A673 (cell line): ENCODE measurements at regions not wholly inside any gene's neighbourhood (a gene's known extent, or its start where the extent isn't known, plus 50 kb on each side); places are given as distances from the start of the nearest gene placed in this dataset.

ENCODE experiments used
- BruUV-seq: library from RNA; stranded (reverse); fragments of 400-500 nt; replicated peaks from 2 replicates; lab custom pipeline; 2021; lab: Mats Ljungman, UMichigan
- CTCF ChIA-PET: fragments of 300-600 bp; sonication (Branson Sonifier 250); formaldehyde crosslinking; loops from one replicate; lab custom pipeline; 2022; ENCODE audit warnings: antibody characterized with exemption; lab: Charles Lee
- POLR2A ChIA-PET: fragments of 300-600 bp; sonication (Branson Sonifier 250); formaldehyde crosslinking; loops from one replicate; lab custom pipeline; 2022; ENCODE audit warnings: antibody characterized with exemption; ENCODE audit not compliant: low non-redundant PET; lab: Charles Lee
- DNase-seq: peaks from one replicate; pipeline ENCODE4 v3.0.0-alpha.2; 2015; ENCODE audit warnings: low spot score
- H3K27ac ChIP-seq: fragments of 200-600 bp; sonication (generic); 2 replicates; pipeline ENCODE4 v1.5.1; 2016; ENCODE audit warnings: mixed run types, low read depth, mild to moderate bottlenecking, mixed read lengths, antibody characterized with exemption, low read length; ENCODE audit not compliant: poor library complexity, severe bottlenecking
- H3K27me3 ChIP-seq: fragments of 200-600 bp; sonication (generic); replicated peaks from 2 replicates; pipeline ENCODE4 v1.6.1; 2017; ENCODE audit warnings: mixed run types, low read depth, mild to moderate bottlenecking, mixed read lengths, antibody characterized with exemption, low read length; ENCODE audit not compliant: insufficient read depth, poor library complexity
- H3K36me3 ChIP-seq: fragments of 200-600 bp; sonication (generic); 2 replicates; pipeline ENCODE4 v1.6.1; 2016; ENCODE audit warnings: mixed run types, mild to moderate bottlenecking, mixed read lengths, antibody characterized with exemption, low read length; ENCODE audit not compliant: insufficient read depth, poor library complexity, severe bottlenecking
- H3K4me1 ChIP-seq: fragments of 200-600 bp; sonication (generic); 2 replicates; pipeline ENCODE4 v1.6.1; 2017; ENCODE audit warnings: mixed run types, mild to moderate bottlenecking, mixed read lengths, antibody characterized with exemption, low read length; ENCODE audit not compliant: insufficient read depth, poor library complexity, severe bottlenecking
- H3K4me3 ChIP-seq: fragments of 200-600 bp; sonication (generic); 2 replicates; pipeline ENCODE4 v1.5.1; 2016; ENCODE audit warnings: low read depth, mixed run types, mild to moderate bottlenecking, mixed read lengths, low read length; ENCODE audit not compliant: poor library complexity, severe bottlenecking
- H3K9me3 ChIP-seq: fragments of 200-600 bp; sonication (generic); 2 replicates; pipeline ENCODE4 v1.6.1; 2016; ENCODE audit warnings: mixed run types, low read depth, mild to moderate bottlenecking, mixed read lengths, antibody characterized with exemption, low read length; ENCODE audit not compliant: poor library complexity, severe bottlenecking
- EZH2 ChIP-seq: fragments of 200-600 bp; sonication (generic); IDR thresholded peaks from 2 replicates; pipeline ENCODE4 v1.6.1; 2017; ENCODE audit warnings: borderline replicate concordance, low read depth, mild to moderate bottlenecking, mixed read lengths, antibody characterized with exemption, low read length; ENCODE audit not compliant: poor library complexity, severe bottlenecking
- intact Hi-C: fragments of 100-400 bp; cut with micrococcal nuclease; formaldehyde crosslinking; loops from one replicate; pipeline ENCODE4 v1.10.0; 2022; ENCODE audit not compliant: unreplicated experiment
- TF ChIP-seq, protein P1 (sequence below): fragments of 300-800, 200-600 bp; sonication (generic); conservative IDR thresholded peaks from 2 replicates; pipeline ENCODE4 v1.5.1; 2017; ENCODE audit warnings: low read depth, mild to moderate bottlenecking, antibody characterized with exemption, low read length, moderate library complexity, mixed read lengths

GRCh38 chr15:96494505-96494904 is 164.0 kb downstream of the NR2F2 start:
- Histone ChIP-seq H3K4me1 (no peaks in the 10 kb centered on the region), H3K4me3 (no peak overlapping the region), H3K9me3 (no peaks in the 10 kb centered on the region), H3K27ac (no peak overlapping the region), H3K27me3 (no peaks in the 10 kb centered on the region), H3K36me3 (no peaks in the 10 kb centered on the region)
- intact Hi-C loops, result no loop called here
- BruUV-seq, result no TSS peak
- POLR2A ChIA-PET, result no interaction called here
- DNase-seq, result no peak
- TF ChIP-seq EZH2, result no peak
- TF ChIP-seq, protein P1, sequence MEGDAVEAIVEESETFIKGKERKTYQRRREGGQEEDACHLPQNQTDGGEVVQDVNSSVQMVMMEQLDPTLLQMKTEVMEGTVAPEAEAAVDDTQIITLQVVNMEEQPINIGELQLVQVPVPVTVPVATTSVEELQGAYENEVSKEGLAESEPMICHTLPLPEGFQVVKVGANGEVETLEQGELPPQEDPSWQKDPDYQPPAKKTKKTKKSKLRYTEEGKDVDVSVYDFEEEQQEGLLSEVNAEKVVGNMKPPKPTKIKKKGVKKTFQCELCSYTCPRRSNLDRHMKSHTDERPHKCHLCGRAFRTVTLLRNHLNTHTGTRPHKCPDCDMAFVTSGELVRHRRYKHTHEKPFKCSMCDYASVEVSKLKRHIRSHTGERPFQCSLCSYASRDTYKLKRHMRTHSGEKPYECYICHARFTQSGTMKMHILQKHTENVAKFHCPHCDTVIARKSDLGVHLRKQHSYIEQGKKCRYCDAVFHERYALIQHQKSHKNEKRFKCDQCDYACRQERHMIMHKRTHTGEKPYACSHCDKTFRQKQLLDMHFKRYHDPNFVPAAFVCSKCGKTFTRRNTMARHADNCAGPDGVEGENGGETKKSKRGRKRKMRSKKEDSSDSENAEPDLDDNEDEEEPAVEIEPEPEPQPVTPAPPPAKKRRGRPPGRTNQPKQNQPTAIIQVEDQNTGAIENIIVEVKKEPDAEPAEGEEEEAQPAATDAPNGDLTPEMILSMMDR, result no peak
- CTCF ChIA-PET, result no interaction called here

- Histone ChIP-seq H3K36me3 (no peaks in the 10 kb centered on the region), H3K27ac (no peak overlapping the region), H3K4me3 (no peak overlapping the region), H3K9me3 (no peaks in the 10 kb centered on the region), H3K27me3 (no peaks in the 10 kb centered on the region), H3K4me1 (no peaks in the 10 kb centered on the region)
- TF ChIP-seq, protein P1, result no peak
- TF ChIP-seq EZH2, result no peak
- DNase-seq, result no peak
- intact Hi-C loops, result no loop called here
- BruUV-seq, result no TSS peak
- CTCF ChIA-PET, result no interaction called here
- POLR2A ChIA-PET, result no interaction called here
These were observed 164.9 kb downstream of the NR2F2 start for GRCh38 chr15:96495386-96495785.

DNA sequence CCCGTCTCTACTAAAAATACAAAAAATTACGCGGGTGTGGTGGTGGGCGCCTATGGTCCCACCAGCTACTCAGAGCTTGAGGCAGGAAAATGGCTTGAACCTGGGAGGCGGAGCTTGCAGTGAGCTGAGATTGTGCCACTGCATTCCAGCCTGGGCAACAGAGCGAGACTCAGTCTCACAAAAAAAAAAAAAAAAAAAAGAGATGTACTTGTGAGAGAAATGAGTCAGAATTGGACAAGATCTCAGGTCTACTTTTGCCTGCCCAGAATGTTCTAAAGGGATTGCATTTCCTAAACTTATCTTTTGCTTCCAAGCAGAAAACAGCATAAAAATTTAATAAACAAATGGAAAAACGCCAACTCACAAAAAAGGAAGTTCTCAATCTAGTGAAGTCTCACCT is 167.5 kb downstream of the NR2F2 start:
- intact Hi-C loops, result no loop called here
- ChIA-PET CTCF (no interaction called here), POLR2A (no interaction called here)
- TF ChIP-seq, protein P1, result no peak
- TF ChIP-seq EZH2, result no peak
- H3K9me3 ChIP-seq, result no peaks in the 10 kb centered on the region
- H3K27ac ChIP-seq, result no peak overlapping the region
- DNase-seq, result no peak
- H3K27me3 ChIP-seq, result no peaks in the 10 kb centered on the region
- H3K36me3 ChIP-seq, result no peaks in the 10 kb centered on the region
- BruUV-seq, result no TSS peak
- no peak overlapping the region for H3K4me3 ChIP-seq
- no peaks in the 10 kb centered on the region for H3K4me1 ChIP-seq
